Mucosa of stomach (tissue), 1 donor: ENCODE measurements at regions not wholly inside any gene's neighbourhood (a gene's known extent, or its start where the extent isn't known, plus 50 kb on each side); places are given as distances from the start of the nearest gene placed in this dataset.

ENCODE experiments used
- H3K27me3 ChIP-seq: one replicate; pipeline ENCODE4 v1.7.0; 2013; ENCODE audit warnings: mild to moderate bottlenecking, low read length; ENCODE audit not compliant: control insufficient read depth, insufficient read depth
- H3K36me3 ChIP-seq: one replicate; pipeline ENCODE4 v1.7.0; 2013; ENCODE audit warnings: low read length; ENCODE audit not compliant: control insufficient read depth, insufficient read depth
- H3K4me1 ChIP-seq: one replicate; pipeline ENCODE4 v1.7.0; 2013; ENCODE audit warnings: mild to moderate bottlenecking, low read length; ENCODE audit not compliant: control insufficient read depth, insufficient read depth
- H3K4me3 ChIP-seq: one replicate; pipeline ENCODE4 v1.7.0; 2013; ENCODE audit warnings: low read length
- H3K9ac ChIP-seq: one replicate; pipeline ENCODE4 v1.7.0; 2013; ENCODE audit warnings: mild to moderate bottlenecking, low read length, moderate library complexity
- H3K9me3 ChIP-seq: one replicate; pipeline ENCODE4 v1.7.0; 2013; ENCODE audit warnings: mild to moderate bottlenecking, low read length, moderate library complexity; ENCODE audit not compliant: control insufficient read depth
- donor health status: Pancreatic carcinoma.

GRCh38 chr11:119827113-119827512 is 98.1 kb upstream of the NECTIN1 start:
- Histone ChIP-seq H3K4me3 (no peak overlapping the region), H3K27me3 (no peaks in the 10 kb centered on the region), H3K4me1 (peaks cover 3% of the 10 kb centered on the region), H3K9ac (no peak overlapping the region), H3K9me3 (no peaks in the 10 kb centered on the region), H3K36me3 (no peaks in the 10 kb centered on the region)

GRCh38 chr11:119823077-119823476 is 94.1 kb upstream of the NECTIN1 start:
- Histone ChIP-seq H3K4me3 (no peak overlapping the region), H3K4me1 (no peaks in the 10 kb centered on the region), H3K27me3 (no peaks in the 10 kb centered on the region), H3K9ac (no peak overlapping the region), H3K9me3 (no peaks in the 10 kb centered on the region), H3K36me3 (no peaks in the 10 kb centered on the region)

GRCh38 chr11:119816660-119817059 is 87.7 kb upstream of the NECTIN1 start:
- H3K9me3 ChIP-seq, result no peaks in the 10 kb centered on the region
- no peaks in the 10 kb centered on the region for H3K27me3 ChIP-seq
- H3K4me1 ChIP-seq, result no peaks in the 10 kb centered on the region
- H3K9ac ChIP-seq, result no peak overlapping the region
- no peaks in the 10 kb centered on the region for H3K36me3 ChIP-seq
- H3K4me3 ChIP-seq, result no peak overlapping the region

GRCh38 chr11:119814766-119815165 is 85.8 kb upstream of the NECTIN1 start:
- Histone ChIP-seq H3K27me3 (peaks cover 3% of the 10 kb centered on the region), H3K4me1 (no peaks in the 10 kb centered on the region), H3K4me3 (no peak overlapping the region), H3K9me3 (no peaks in the 10 kb centered on the region), H3K9ac (no peak overlapping the region), H3K36me3 (no peaks in the 10 kb centered on the region)

GRCh38 chr11:119810478-119811232 is 81.7 kb upstream of the NECTIN1 start:
- no peaks in the 10 kb centered on the region for H3K9me3 ChIP-seq
- H3K4me1 ChIP-seq, result no peaks in the 10 kb centered on the region

GRCh38 chr11:119809346-119809745 is 80.3 kb upstream of the NECTIN1 start:
- Histone ChIP-seq H3K36me3 (no peaks in the 10 kb centered on the region), H3K4me3 (no peak overlapping the region), H3K4me1 (no peaks in the 10 kb centered on the region), H3K9me3 (no peaks in the 10 kb centered on the region), H3K9ac (no peak overlapping the region), H3K27me3 (peaks cover 3% of the 10 kb centered on the region)

More at GRCh38 chr11:119810478-119811232, 81.7 kb upstream of the NECTIN1 start:
- H3K27me3 ChIP-seq, result peaks cover 3% of the 10 kb centered on the region
- H3K36me3 ChIP-seq, result no peaks in the 10 kb centered on the region
- no peak overlapping the region for H3K4me3 ChIP-seq
- H3K9ac ChIP-seq, result no peak overlapping the region

GRCh38 chr11:119808407-119809185 is 79.6 kb upstream of the NECTIN1 start:
- no peaks in the 10 kb centered on the region for H3K4me1 ChIP-seq
- no peaks in the 10 kb centered on the region for H3K36me3 ChIP-seq

GRCh38 chr11:119807841-119808240 is 78.8 kb upstream of the NECTIN1 start:
- Histone ChIP-seq H3K9ac (no peak overlapping the region), H3K4me1 (no peaks in the 10 kb centered on the region), H3K36me3 (no peaks in the 10 kb centered on the region), H3K27me3 (peaks cover 3% of the 10 kb centered on the region), H3K9me3 (no peaks in the 10 kb centered on the region), H3K4me3 (no peak overlapping the region)

More at GRCh38 chr11:119808407-119809185, 79.6 kb upstream of the NECTIN1 start:
- H3K9ac ChIP-seq, result no peak overlapping the region
- H3K27me3 ChIP-seq, result peaks cover 3% of the 10 kb centered on the region
- H3K9me3 ChIP-seq, result no peaks in the 10 kb centered on the region
- no peak overlapping the region for H3K4me3 ChIP-seq

- H3K9me3 ChIP-seq, result no peaks in the 10 kb centered on the region
- no peak overlapping the region for H3K4me3 ChIP-seq
- no peak overlapping the region for H3K9ac ChIP-seq
- H3K4me1 ChIP-seq, result no peaks in the 10 kb centered on the region
- no peaks in the 10 kb centered on the region for H3K36me3 ChIP-seq
- H3K27me3 ChIP-seq, result peaks cover 3% of the 10 kb centered on the region
Observed at GRCh38 chr11:119807402-119807801, 78.4 kb upstream of the NECTIN1 start.

GRCh38 chr11:119806064-119806915 is 77.3 kb upstream of the NECTIN1 start:
- no peak overlapping the region for H3K9ac ChIP-seq
- no peak overlapping the region for H3K4me3 ChIP-seq
- H3K4me1 ChIP-seq, result no peaks in the 10 kb centered on the region
- no peaks in the 10 kb centered on the region for H3K9me3 ChIP-seq
- peaks cover 3% of the 10 kb centered on the region for H3K27me3 ChIP-seq
- H3K36me3 ChIP-seq, result no peaks in the 10 kb centered on the region

GRCh38 chr11:119805663-119806062 is 76.7 kb upstream of the NECTIN1 start:
- Histone ChIP-seq H3K9ac (no peak overlapping the region), H3K4me3 (no peak overlapping the region), H3K27me3 (peaks cover 1% of the 10 kb centered on the region), H3K36me3 (no peaks in the 10 kb centered on the region), H3K9me3 (no peaks in the 10 kb centered on the region), H3K4me1 (no peaks in the 10 kb centered on the region)

- Histone ChIP-seq H3K4me1 (no peaks in the 10 kb centered on the region), H3K9me3 (no peaks in the 10 kb centered on the region), H3K27me3 (no peaks in the 10 kb centered on the region), H3K9ac (no peak overlapping the region), H3K36me3 (no peaks in the 10 kb centered on the region), H3K4me3 (no peak overlapping the region)
Observed at GRCh38 chr11:119804698-119805097, 75.7 kb upstream of the NECTIN1 start.
